HepG2 (cell line): ENCODE measurements at regions not wholly inside any gene's neighbourhood (a gene's known extent, or its start where the extent isn't known, plus 50 kb on each side); places are given as distances from the start of the nearest gene placed in this dataset.

ENCODE experiments used
- ATAC-seq: fragments of 200-7000 bp; cut with Tn5 transposase; 3 replicates; pipeline ENCODE4 v1.9.1; 2020; ENCODE audit warnings: mild to moderate bottlenecking, moderate library complexity
- BruUV-seq: library from RNA; stranded (reverse); fragments of 400-500 nt; replicated peaks from 2 replicates; lab custom pipeline; 2021; lab: Mats Ljungman, UMichigan
- CTCF ChIA-PET: fragments of 300-600 bp; formaldehyde crosslinking; extraction: SDS; loops from one replicate; lab custom pipeline; 2021; ENCODE audit warnings: low total read pairs, inconsistent platforms, low intra/inter-chr PET ratio; lab: Yijun Ruan, JAX
- POLR2A ChIA-PET: fragments of 350-600 bp; sonication (Branson Sonifier 250); formaldehyde crosslinking; loops from one replicate; lab custom pipeline; 2020; ENCODE audit warnings: antibody characterized with exemption, inconsistent platforms; lab: Yijun Ruan, JAX
- DNase-seq: peaks from one replicate; pipeline ENCODE4 v3.0.0-alpha.2; 2015; ENCODE audit warnings: low spot score
- FAIRE-seq: peaks from 3 replicates; lab custom pipeline; 2011; peaks lifted over from hg19 to GRCh38; lab: Jason Lieb, UNC
- H2AFZ ChIP-seq: one replicate; pipeline ENCODE4 v1.6.1; 2011; ENCODE audit warnings: low read length, inconsistent platforms
- H3K27ac ChIP-seq: fragments of 300-600 bp; 3 replicates; pipeline ENCODE4 v1.8.0; 2011; ENCODE audit warnings: mixed run types, mild to moderate bottlenecking, mixed read lengths, low read length, inconsistent platforms; ENCODE audit not compliant: insufficient read depth; ENCODE audit errors: extremely low read length
- H3K27me3 ChIP-seq, 2 experiments: fragments of 200-600 bp in 1 of 2; 2 replicates in 1 of 2; 3 replicates in 1 of 2; pipeline versions ENCODE4 v1.6.0 to v1.8.0; 2011; ENCODE audit warnings: low read length in 2 of 2, mild to moderate bottlenecking in 2 of 2, moderate library complexity in 2 of 2, inconsistent platforms in 1 of 2; ENCODE audit not compliant: insufficient read depth in 2 of 2, control insufficient read depth in 1 of 2
- H3K36me3 ChIP-seq, 2 experiments: fragments of 200-600 bp in 1 of 2; replicated peaks in 1 of 2; 2 replicates in 1 of 2; 3 replicates in 1 of 2; pipeline versions ENCODE4 v1.5.1 to v1.8.0; 2011; ENCODE audit warnings: low read length in 2 of 2, inconsistent platforms in 1 of 2; ENCODE audit not compliant: insufficient read depth in 2 of 2, control insufficient read depth in 1 of 2
- H3K4me1 ChIP-seq: 2 replicates; pipeline ENCODE4 v1.5.1; 2012; ENCODE audit warnings: low read length, inconsistent platforms; ENCODE audit not compliant: insufficient read depth
- H3K4me2 ChIP-seq: 2 replicates; pipeline ENCODE4 v1.6.0; 2011; ENCODE audit warnings: low read depth, low read length, inconsistent platforms
- H3K4me3 ChIP-seq, 3 experiments: fragments of 200-600 bp in 1 of 3; sonication (generic), shearing (Covaris generic) in 1 of 3; replicated peaks in 1 of 3; 2 replicates each; pipeline ENCODE4 v1.5.1; 2011 to 2016; ENCODE audit warnings: low read length in 3 of 3, inconsistent platforms in 2 of 3, low read depth in 2 of 3, mild to moderate bottlenecking in 2 of 3, control low read depth in 1 of 3, mixed read lengths in 1 of 3; ENCODE audit not compliant: insufficient read depth in 1 of 3
- H3K79me2 ChIP-seq: one replicate; pipeline ENCODE4 v1.6.1; 2011; ENCODE audit warnings: low read length, inconsistent platforms; ENCODE audit not compliant: insufficient read depth
- H3K9ac ChIP-seq: 2 replicates; pipeline ENCODE4 v1.6.0; 2011; ENCODE audit warnings: mild to moderate bottlenecking, low read depth, low read length, inconsistent platforms; ENCODE audit not compliant: insufficient read depth
- H3K9me3 ChIP-seq: 2 replicates; pipeline ENCODE4 v1.5.1; 2012; ENCODE audit warnings: mild to moderate bottlenecking, low read length
- H4K20me1 ChIP-seq: 2 replicates; pipeline ENCODE4 v1.6.0; 2011; ENCODE audit warnings: inconsistent platforms, mild to moderate bottlenecking, low read length, moderate library complexity; ENCODE audit not compliant: insufficient read depth
- ARID3A ChIP-seq: IDR thresholded peaks from 2 replicates; pipeline ENCODE4 v1.6.1; 2012; ENCODE audit warnings: low read depth, low read length, improper control_type of control experiment
- ARNT ChIP-seq: fragments of 450-650 bp; IDR thresholded peaks from 2 replicates; pipeline ENCODE4 v1.6.1; 2017
- ATF3 ChIP-seq: sonication (generic); formaldehyde crosslinking; IDR thresholded peaks from 2 replicates; pipeline ENCODE4 v1.4.0; 2020; ENCODE audit warnings: missing genetic modification reagents
- CC2D1A ChIP-seq: sonication (generic); formaldehyde crosslinking; IDR thresholded peaks from 2 replicates; pipeline ENCODE4 v1.8.1; 2023; ENCODE audit warnings: mild to moderate bottlenecking, missing genetic modification reagents
- CREB3 ChIP-seq: sonication (generic); formaldehyde crosslinking; IDR thresholded peaks from 2 replicates; pipeline ENCODE4 v1.5.0; 2020; ENCODE audit warnings: missing genetic modification reagents
- DR1 ChIP-seq: sonication (generic); formaldehyde crosslinking; IDR thresholded peaks from 2 replicates; pipeline ENCODE4 v1.8.0; 2021; ENCODE audit warnings: mild to moderate bottlenecking, missing genetic modification reagents, inconsistent platforms
- FOXA3 ChIP-seq: IDR thresholded peaks from 2 replicates; pipeline ENCODE4 v1.6.1; 2016; ENCODE audit warnings: missing genetic modification reagents, missing compliant biosample characterization
- FOXO1 ChIP-seq: sonication (generic); formaldehyde crosslinking; IDR thresholded peaks from 2 replicates; pipeline ENCODE4 v1.4.0; 2020; ENCODE audit warnings: missing genetic modification reagents
- GABPB1 ChIP-seq: IDR thresholded peaks from 2 replicates; pipeline ENCODE4 v1.6.1; 2016; ENCODE audit warnings: mild to moderate bottlenecking, missing genetic modification reagents, moderate library complexity, missing compliant biosample characterization
- HNRNPUL1 ChIP-seq: fragments of 200-400 bp; formaldehyde crosslinking; IDR thresholded peaks from 2 replicates; pipeline ENCODE4 v1.6.1; 2017; ENCODE audit warnings: low read depth, mild to moderate bottlenecking, low read length, moderate library complexity
- JUNB ChIP-seq: sonication (generic); formaldehyde crosslinking; IDR thresholded peaks from 2 replicates; pipeline ENCODE4 v1.8.0; 2022; ENCODE audit warnings: missing genetic modification reagents, mild to moderate bottlenecking, borderline replicate concordance
- KLF9 ChIP-seq: IDR thresholded peaks from 2 replicates; pipeline ENCODE4 v1.6.1; 2016; ENCODE audit warnings: low read depth
- MYPOP ChIP-seq: sonication (generic); formaldehyde crosslinking; IDR thresholded peaks from 2 replicates; pipeline ENCODE4 v1.8.1; 2023; ENCODE audit warnings: mild to moderate bottlenecking, moderate library complexity, missing genetic modification reagents
- NCOA1 ChIP-seq: sonication (generic); formaldehyde crosslinking; IDR thresholded peaks from 2 replicates; pipeline ENCODE4 v1.9.0; 2021; ENCODE audit warnings: missing genetic modification reagents
- PATZ1 ChIP-seq: sonication (generic); formaldehyde crosslinking; IDR thresholded peaks from 2 replicates; pipeline ENCODE4 v1.4.0; 2020; ENCODE audit warnings: missing genetic modification reagents
- RBAK ChIP-seq: sonication (generic); formaldehyde crosslinking; IDR thresholded peaks from 2 replicates; pipeline ENCODE4 v1.5.1; 2020; ENCODE audit warnings: mild to moderate bottlenecking, missing genetic modification reagents
- RXRA ChIP-seq: sonication (generic); formaldehyde crosslinking; IDR thresholded peaks from 2 replicates; pipeline ENCODE4 v1.5.1; 2020; ENCODE audit warnings: missing genetic modification reagents
- ZEB1 ChIP-seq: IDR thresholded peaks from 2 replicates; pipeline ENCODE4 v1.6.1; 2012; ENCODE audit warnings: mild to moderate bottlenecking, low read depth, inconsistent platforms; ENCODE audit not compliant: insufficient replicate concordance
- ZNF672 ChIP-seq: sonication (generic); formaldehyde crosslinking; IDR thresholded peaks from 2 replicates; pipeline ENCODE4 v1.8.1; 2022; ENCODE audit warnings: missing genetic modification reagents
- WGBS: methylation state at CpG from one replicate; pipeline ENCODE4 v1.1.6; 2017; ENCODE audit warnings: low lambda C conversion rate; 5-methylcytosine and 5-hydroxymethylcytosine counted together
- in situ Hi-C: cut with HindIII; loops from 2 replicates; pipeline ENCODE4 v1.10.0; 2017; ENCODE audit warnings: low pct_unique_long_range_greater_than_20kb; ENCODE audit not compliant: extremely low pct_ligation_motif_present
- intact Hi-C: fragments of 100-400 bp; cut with micrococcal nuclease; formaldehyde crosslinking; loops from one replicate; pipeline ENCODE4 v1.10.0; 2022; ENCODE audit not compliant: unreplicated experiment

- Histone ChIP-seq H4K20me1 (no peaks in the 10 kb centered on the region), H3K4me1 (no peaks in the 10 kb centered on the region), H3K27ac (no peak overlapping the region), H3K9ac (no peak overlapping the region), H3K9me3 (peaks cover 58% of the 10 kb centered on the region), H3K4me3 (no peak overlapping the region), H2AFZ (no peak overlapping the region), H3K79me2 (no peaks in the 10 kb centered on the region), H3K27me3 (no peaks in the 10 kb centered on the region)
- intact Hi-C loops (no loop called here), in situ Hi-C loops (no loop called here)
- FAIRE-seq: no peak
- WGBS: 5% methylated on average over 1 of the region's 1 CpG
- ChIA-PET CTCF (no interaction called here), POLR2A (no interaction called here)
- no TSS peak for BruUV-seq
- ATAC-seq: no peak
- no peak for DNase-seq
- no peak for TF ChIP-seq ZNF672 (CRISPR knock-in tag)
- TF ChIP-seq ZEB1: no peak
- TF ChIP-seq PATZ1: no peak
- TF ChIP-seq CREB3 (CRISPR knock-in tag): no peak
- TF ChIP-seq FOXO1 (CRISPR knock-in tag): no peak
- TF ChIP-seq ARID3A: no peak
- no peak for TF ChIP-seq DR1 (CRISPR knock-in tag)
- TF ChIP-seq NCOA1 (CRISPR knock-in tag): no peak
- TF ChIP-seq ATF3 (CRISPR knock-in tag): no peak
- no peak for TF ChIP-seq KLF9 (CRISPR knock-in tag)
- no peak for TF ChIP-seq MYPOP (CRISPR knock-in tag)
- TF ChIP-seq CC2D1A (CRISPR knock-in tag): no peak
- TF ChIP-seq GABPB1 (CRISPR knock-in tag): no peak
- no peak for TF ChIP-seq RBAK
- TF ChIP-seq HNRNPUL1: no peak
- TF ChIP-seq RXRA: no peak
- no peak for TF ChIP-seq FOXA3 (CRISPR knock-in tag)
- no peak for TF ChIP-seq JUNB (CRISPR knock-in tag)
- TF ChIP-seq ARNT: no peak
- TF ChIP-seq, all 625 proteins: peak for 0
- no peak overlapping the region for H3K4me2 ChIP-seq
- no peaks in the 10 kb centered on the region for H3K36me3 ChIP-seq
Observed at GRCh38 chr18:56269958-56270357, 368.4 kb downstream of the TXNL1 start.
